ENCODE measurements at regions not wholly inside any gene's neighbourhood (a gene's known extent, or its start where the extent isn't known, plus 50 kb on each side); places are given as distances from the start of the nearest gene placed in this dataset.
"Not testable (repeated sequence)": the region's sequence is repeated elsewhere in the genome, so short reads cannot be mapped to it uniquely, and the experiment has no call there.

GRCh38 chr6:153485072-153485471 lies 354.0 kb upstream of the RGS17 start:
- DNase-seq (ENCODE audit: low spot score): no peak
- TF ChIP-seq CTCF (IDR thresholded peaks at IDR 0.05; ENCODE audit: extremely low read depth, missing control alignments): no peak

GRCh38 chr6:153484056-153484455 lies 353.0 kb upstream of the RGS17 start:
- TF ChIP-seq CTCF (IDR thresholded peaks at IDR 0.05; ENCODE audit: extremely low read depth, missing control alignments): no peak
- no peak for DNase-seq (ENCODE audit: low spot score)

GRCh38 chr6:153476243-153476642 lies 345.2 kb upstream of the RGS17 start:
- DNase-seq (ENCODE audit: low spot score): no peak
- no peak for TF ChIP-seq CTCF (IDR thresholded peaks at IDR 0.05; ENCODE audit: extremely low read depth, missing control alignments)

GRCh38 chr6:153465050-153465449 lies 334.0 kb upstream of the RGS17 start:
- no peak for TF ChIP-seq CTCF (IDR thresholded peaks at IDR 0.05; ENCODE audit: extremely low read depth, missing control alignments)
- DNase-seq (ENCODE audit: low spot score): no peak

- DNase-seq (ENCODE audit: low spot score): no peak
- TF ChIP-seq CTCF (IDR thresholded peaks at IDR 0.05; ENCODE audit: extremely low read depth, missing control alignments): no peak
Observed at GRCh38 chr6:153449279-153449678, 318.2 kb upstream of the RGS17 start.

- not testable (repeated sequence) for DNase-seq (ENCODE audit: low spot score)
Observed at GRCh38 chr6:153442749-153443148, 311.7 kb upstream of the RGS17 start.

GRCh38 chr6:153442096-153442495 lies 311.0 kb upstream of the RGS17 start:
- TF ChIP-seq CTCF (IDR thresholded peaks at IDR 0.05; ENCODE audit: extremely low read depth, missing control alignments): no peak

GRCh38 chr6:153437193-153437592 lies 306.1 kb upstream of the RGS17 start:
- DNase-seq (ENCODE audit: low spot score): no peak
- no peak for TF ChIP-seq CTCF (IDR thresholded peaks at IDR 0.05; ENCODE audit: extremely low read depth, missing control alignments)

More at GRCh38 chr6:153442096-153442495, 311.0 kb upstream of the RGS17 start:
- DNase-seq (ENCODE audit: low spot score): no peak

All from GM20000 (cell line).